Esophagus squamous epithelium (tissue), 5 donors: ENCODE measurements at regions not wholly inside any gene's neighbourhood (a gene's known extent, or its start where the extent isn't known, plus 50 kb on each side); places are given as distances from the start of the nearest gene placed in this dataset.
A peak's percentile ranks its signal among the peaks of the same experiment; 100 is the strongest.

Experiments used
- DNase-seq: peaks from one replicate; lab custom pipeline; 2025; lab: John Stamatoyannopoulos, UW
- H3K27ac ChIP-seq, 4 donors: fragments of 200-600 bp; sonication (generic); one replicate each; pipeline ENCODE4 v1.5.1; 2016 to 2019; ENCODE audit warnings: mild to moderate bottlenecking in 1 of 4
- H3K27me3 ChIP-seq, 4 donors: fragments of 200-600 bp; sonication (generic); 1 replicate in 3 of 4; 2 replicates in 1 of 4; pipeline versions ENCODE4 v1.5.1 to v1.6.0; 2017 to 2021; ENCODE audit warnings: antibody characterized with exemption in 1 of 4
- H3K36me3 ChIP-seq, 3 donors: fragments of 200-600 bp; sonication (generic); one replicate each; pipeline ENCODE4 v1.5.1; 2016 to 2019
- H3K4me1 ChIP-seq, 3 donors: fragments of 200-600 bp; sonication (generic); one replicate each; pipeline ENCODE4 v1.5.1; 2017 to 2019
- H3K4me3 ChIP-seq, 4 donors: fragments of 200-600 bp; sonication (generic); 1 replicate in 3 of 4; 2 replicates in 1 of 4; pipeline ENCODE4 v1.5.1; 2016 to 2019; ENCODE audit warnings: mild to moderate bottlenecking in 2 of 4, moderate library complexity in 1 of 4
- H3K9me3 ChIP-seq, 3 donors: fragments of 200-600 bp; sonication (generic); one replicate each; pipeline ENCODE4 v1.5.1; 2016 to 2019
- POLR2A ChIP-seq, 4 donors: fragments of 450-650 bp; IDR thresholded peaks; one replicate each; pipeline ENCODE4 v1.6.1; 2017; ENCODE audit warnings: antibody characterized with exemption in 4 of 4, mild to moderate bottlenecking in 4 of 4, moderate library complexity in 3 of 4
- WGBS, 2 donors: methylation state at CpG; one replicate each; pipeline ENCODE4 v1.1.5; 2018; 5-methylcytosine and 5-hydroxymethylcytosine counted together
- intact Hi-C: fragments of 100-400 bp; cut with DNase I; formaldehyde crosslinking; loops from one replicate; pipeline ENCODE4 v1.15.0; 2022
- TF ChIP-seq, protein P1 (sequence below), 6 experiments: fragments of 450-650 bp in 4 of 6; fragments of 200-600 bp in 2 of 6; sonication (generic) in 2 of 6; IDR thresholded peaks; one replicate each; pipeline ENCODE4 v1.5.1; 2016 to 2019; ENCODE audit warnings: antibody characterized with exemption in 6 of 6, mild to moderate bottlenecking in 4 of 6, moderate library complexity in 4 of 6
- donor health status: DM: yes; HTN: yes; CAD: no.

GRCh38 chr15:87767516-87767915 lies 489.0 kb downstream of the NTRK3 start:
- no peak for TF ChIP-seq POLR2A (IDR thresholded peaks at IDR 0.05)
- TF ChIP-seq, protein P1, sequence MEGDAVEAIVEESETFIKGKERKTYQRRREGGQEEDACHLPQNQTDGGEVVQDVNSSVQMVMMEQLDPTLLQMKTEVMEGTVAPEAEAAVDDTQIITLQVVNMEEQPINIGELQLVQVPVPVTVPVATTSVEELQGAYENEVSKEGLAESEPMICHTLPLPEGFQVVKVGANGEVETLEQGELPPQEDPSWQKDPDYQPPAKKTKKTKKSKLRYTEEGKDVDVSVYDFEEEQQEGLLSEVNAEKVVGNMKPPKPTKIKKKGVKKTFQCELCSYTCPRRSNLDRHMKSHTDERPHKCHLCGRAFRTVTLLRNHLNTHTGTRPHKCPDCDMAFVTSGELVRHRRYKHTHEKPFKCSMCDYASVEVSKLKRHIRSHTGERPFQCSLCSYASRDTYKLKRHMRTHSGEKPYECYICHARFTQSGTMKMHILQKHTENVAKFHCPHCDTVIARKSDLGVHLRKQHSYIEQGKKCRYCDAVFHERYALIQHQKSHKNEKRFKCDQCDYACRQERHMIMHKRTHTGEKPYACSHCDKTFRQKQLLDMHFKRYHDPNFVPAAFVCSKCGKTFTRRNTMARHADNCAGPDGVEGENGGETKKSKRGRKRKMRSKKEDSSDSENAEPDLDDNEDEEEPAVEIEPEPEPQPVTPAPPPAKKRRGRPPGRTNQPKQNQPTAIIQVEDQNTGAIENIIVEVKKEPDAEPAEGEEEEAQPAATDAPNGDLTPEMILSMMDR (IDR thresholded peaks at IDR 0.05): no peak
- intact Hi-C loops: no loop called here

GRCh38 chr15:87764461-87765240 lies 491.9 kb downstream of the NTRK3 start:
- Histone ChIP-seq H3K27me3 (no peaks in the 10 kb centered on the region), H3K36me3 (no peaks in the 10 kb centered on the region), H3K4me1 (no peaks in the 10 kb centered on the region), H3K9me3 (no peaks in the 10 kb centered on the region), H3K27ac (no peak overlapping the region), H3K4me3 (no peak overlapping the region)
- 39 to 52% methylated on average over 4 of the region's 4 CpGs for WGBS, 2 donors
- intact Hi-C loops: no loop called here
- DNase-seq: no peak
- TF ChIP-seq, protein P1 (IDR thresholded peaks at IDR 0.05): no peak
- no peak for TF ChIP-seq POLR2A (IDR thresholded peaks at IDR 0.05)

More at GRCh38 chr15:87767516-87767915, 489.0 kb downstream of the NTRK3 start:
- Histone ChIP-seq H3K4me1 (no peaks in the 10 kb centered on the region), H3K27ac (no peak overlapping the region), H3K4me3 (no peak overlapping the region), H3K27me3 (no peaks in the 10 kb centered on the region), H3K36me3 (no peaks in the 10 kb centered on the region), H3K9me3 (no peaks in the 10 kb centered on the region)
- 83% methylated on average over 3 of the region's 3 CpGs for WGBS, 2 donors
- no peak for DNase-seq

- DNase-seq: no peak
- Histone ChIP-seq H3K9me3 (no peaks in the 10 kb centered on the region), H3K4me1 (no peaks in the 10 kb centered on the region), H3K36me3 (no peaks in the 10 kb centered on the region), H3K27ac (no peak overlapping the region), H3K4me3 (no peak overlapping the region), H3K27me3 (no peaks in the 10 kb centered on the region)
- intact Hi-C loops: no loop called here
- no peak for TF ChIP-seq POLR2A (IDR thresholded peaks at IDR 0.05)
- TF ChIP-seq, protein P1 (IDR thresholded peaks at IDR 0.05): no peak
- WGBS, 2 donors: 71 to 85% methylated on average over 6 to 9 of the region's 9 CpGs
Measured at GRCh38 chr15:87763837-87764236, 492.7 kb downstream of the NTRK3 start.

- Histone ChIP-seq H3K4me1 (no peaks in the 10 kb centered on the region), H3K9me3 (no peaks in the 10 kb centered on the region), H3K36me3 (no peaks in the 10 kb centered on the region), H3K27me3 (no peaks in the 10 kb centered on the region), H3K4me3 (no peak overlapping the region), H3K27ac (peak overlapping the region in 1 of 4 donors; percentile 22)
- intact Hi-C loops: no loop called here
- TF ChIP-seq, protein P1 (IDR thresholded peaks at IDR 0.05): no peak
- TF ChIP-seq POLR2A (IDR thresholded peaks at IDR 0.05): no peak
- whole genome bisulfite sequencing, 2 donors: 47 to 55% methylated on average over 4 of the region's 4 CpGs
- no peak for DNase-seq
Measured at GRCh38 chr15:87761736-87762509, 494.6 kb downstream of the NTRK3 start.
